Epithelial cell of proximal tubule (primary cell): ENCODE measurements at regions not wholly inside any gene's neighbourhood (a gene's known extent, or its start where the extent isn't known, plus 50 kb on each side); places are given as distances from the start of the nearest gene placed in this dataset.
A peak's percentile ranks its signal among the peaks of the same experiment; 100 is the strongest.

ENCODE experiments used
- DNase-seq: peaks from one replicate; pipeline ENCODE4 v3.0.0-alpha.2; 2011; ENCODE audit warnings: low read depth
- H3K4me3 ChIP-seq: 2 replicates; pipeline ENCODE4 v1.5.1; 2011; ENCODE audit warnings: low read depth, mild to moderate bottlenecking, low read length
- CTCF ChIP-seq: conservative IDR thresholded peaks from 2 replicates; pipeline ENCODE4 v1.5.1; 2012; ENCODE audit warnings: low read depth, mild to moderate bottlenecking, low read length

DNA sequence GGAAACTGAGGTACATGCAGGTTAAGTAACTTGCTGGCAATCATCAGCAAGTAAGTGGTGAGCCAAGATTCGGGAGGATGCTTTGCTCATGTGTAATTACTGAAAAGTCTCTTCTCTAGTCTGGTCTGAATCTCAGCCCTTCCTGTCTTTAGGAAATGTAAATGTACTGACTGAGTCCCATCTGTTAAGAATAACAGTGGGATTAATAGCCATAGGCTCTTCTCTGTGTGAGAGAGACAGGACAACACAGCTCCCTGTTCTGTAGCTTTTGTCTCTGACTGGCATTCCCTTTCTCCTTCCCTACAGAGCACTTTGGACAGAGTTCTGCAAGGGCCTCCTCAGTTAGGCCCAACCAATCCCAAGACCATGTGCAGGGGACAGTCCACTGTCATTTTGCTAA, 131.3 kb upstream of the OGFRL1 start:
- no peak for DNase-seq
- no peak for TF ChIP-seq CTCF
- no peak overlapping the region for H3K4me3 ChIP-seq

GRCh38 chr6:71164890-71165289, 123.7 kb upstream of the OGFRL1 start:
- no peak for TF ChIP-seq CTCF

DNA sequence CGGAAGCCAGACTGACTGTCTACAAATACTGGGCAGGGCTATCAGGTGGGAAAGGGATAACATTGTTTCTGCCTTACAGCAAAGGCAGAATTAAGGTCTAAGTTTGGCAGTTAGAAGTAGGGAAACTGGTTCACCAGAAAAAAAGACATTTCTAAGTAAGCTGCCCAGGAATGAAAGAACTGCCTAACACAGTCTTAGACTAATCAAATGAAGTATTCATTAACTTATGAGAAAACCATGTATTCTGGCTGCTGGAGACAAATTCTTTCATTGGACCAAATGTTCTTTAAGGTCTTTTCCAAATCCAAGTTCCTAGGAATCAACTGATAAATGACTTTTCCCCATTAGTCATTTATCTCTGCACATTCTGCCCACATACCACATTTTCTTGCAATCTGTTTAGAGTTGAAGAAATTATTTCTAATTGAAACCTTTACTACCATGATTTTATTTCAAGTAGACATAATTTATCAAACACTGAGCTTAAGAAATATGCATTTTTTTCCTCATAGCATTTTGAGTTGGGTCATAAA, 120.3 kb upstream of the OGFRL1 start:
- H3K4me3 ChIP-seq, result no peak overlapping the region
- no peak for TF ChIP-seq CTCF
- no peak for DNase-seq

More at GRCh38 chr6:71164890-71165289, 123.7 kb upstream of the OGFRL1 start:
- no peak overlapping the region for H3K4me3 ChIP-seq
- DNase-seq, result no peak

DNA sequence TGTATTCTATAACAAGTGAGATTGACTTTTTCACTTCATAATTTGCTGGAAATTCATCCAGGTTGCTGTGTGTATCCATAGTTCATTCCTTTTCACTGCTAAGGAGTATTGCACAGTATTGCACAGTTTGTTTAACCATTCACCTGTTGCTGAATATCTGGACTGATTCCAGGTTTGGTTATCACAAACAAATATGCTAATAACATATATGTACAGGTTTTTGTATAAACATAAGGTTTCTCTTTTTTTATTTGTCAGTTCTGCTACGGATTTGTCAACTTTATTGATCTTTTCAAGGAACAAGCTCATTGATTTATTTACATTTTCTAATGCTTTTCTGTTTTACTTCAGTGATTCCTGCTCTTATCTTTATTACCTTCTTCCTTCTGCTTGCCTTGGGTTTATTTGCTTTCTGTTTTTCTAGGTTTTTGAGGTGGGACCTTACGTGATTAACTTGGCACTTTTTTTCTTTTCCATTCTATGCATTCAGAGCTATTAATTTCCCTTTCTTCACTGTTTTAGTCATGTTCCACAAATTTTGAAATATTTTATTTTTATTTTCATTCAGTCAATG, 117.0 kb upstream of the OGFRL1 start:
- DNase-seq, result no peak
- no peak for TF ChIP-seq CTCF
- H3K4me3 ChIP-seq, result no peak overlapping the region

- DNase-seq, result no peak
- no peak for TF ChIP-seq CTCF
- H3K4me3 ChIP-seq, result no peak overlapping the region
Measured at GRCh38 chr6:71179249-71179885, 109.2 kb upstream of the OGFRL1 start.

DNA sequence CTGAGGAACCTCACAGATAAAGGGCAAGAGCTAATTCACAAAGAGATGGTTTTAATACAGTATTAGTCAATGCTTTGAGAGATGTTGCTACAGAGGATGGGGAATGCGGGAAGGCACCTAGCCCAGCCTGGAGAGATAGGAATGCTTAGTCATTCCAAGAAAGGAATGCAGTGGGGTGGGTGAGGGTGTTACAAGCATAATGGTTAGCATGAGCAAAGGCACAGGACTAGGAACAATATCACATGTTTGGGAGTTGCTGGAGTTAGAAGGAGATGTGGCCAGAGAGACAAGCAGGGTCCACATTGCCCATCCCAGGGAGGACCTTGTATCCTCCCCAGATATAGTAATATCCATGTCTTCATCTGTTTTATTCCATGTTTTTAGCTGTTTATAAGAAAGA, 107.0 kb upstream of the OGFRL1 start:
- H3K4me3 ChIP-seq, result no peak overlapping the region
- TF ChIP-seq CTCF, result no peak
- DNase-seq, result peak; percentile 86

GRCh38 chr6:71187141-71187540, 101.5 kb upstream of the OGFRL1 start:
- no peak for TF ChIP-seq CTCF
- DNase-seq, result no peak
- no peak overlapping the region for H3K4me3 ChIP-seq
